H1 (cell line): ENCODE measurements at regions not wholly inside any gene's neighbourhood (a gene's known extent, or its start where the extent isn't known, plus 50 kb on each side); places are given as distances from the start of the nearest gene placed in this dataset.

Experiments used
- CTCF ChIA-PET: fragments of 300-600 bp; sonication (Branson Sonifier 250); formaldehyde crosslinking; loops from one replicate; lab custom pipeline; 2021; ENCODE audit not compliant: partially characterized antibody; lab: Charles Lee
- POLR2A ChIA-PET: fragments of 300-600 bp; sonication (Branson Sonifier 250); formaldehyde crosslinking; loops from one replicate; lab custom pipeline; 2021; ENCODE audit warnings: inconsistent platforms; ENCODE audit not compliant: partially characterized antibody; lab: Charles Lee
- DNase-seq, 2 experiments: peaks; one replicate each; pipeline versions ENCODE4 v3.0.0 to v3.0.0-alpha.2; 2010 to 2022; ENCODE audit warnings: low spot score in 2 of 2, low read depth in 1 of 2, mixed read lengths in 1 of 2
- FAIRE-seq: peaks from 2 replicates; lab custom pipeline; 2011; peaks lifted over from hg19 to GRCh38; lab: Jason Lieb, UNC
- H2AFZ ChIP-seq: 2 replicates; pipeline ENCODE4 v1.8.1; 2012; ENCODE audit warnings: low read length, inconsistent platforms
- H2AK5ac ChIP-seq: 2 replicates; pipeline ENCODE4 v1.6.1; 2013; ENCODE audit warnings: low read depth, low read length
- H2BK120ac ChIP-seq: replicated peaks from 2 replicates; pipeline ENCODE3; 2013; ENCODE audit warnings: low read depth, low read length, inconsistent platforms
- H2BK12ac ChIP-seq: 2 replicates; pipeline ENCODE4 v1.6.1; 2013; ENCODE audit warnings: low read depth, low read length
- H2BK15ac ChIP-seq: 2 replicates; pipeline ENCODE4 v1.6.1; 2013; ENCODE audit warnings: low read length
- H2BK20ac ChIP-seq: 2 replicates; pipeline ENCODE4 v1.6.1; 2013; ENCODE audit warnings: low read length
- H2BK5ac ChIP-seq: 2 replicates; pipeline ENCODE4 v1.6.1; 2013; ENCODE audit warnings: low read depth, low read length
- H3K14ac ChIP-seq: 2 replicates; pipeline ENCODE4 v1.6.1; 2013; ENCODE audit warnings: inconsistent platforms; ENCODE audit not compliant: insufficient read length
- H3K18ac ChIP-seq: 2 replicates; pipeline ENCODE4 v1.6.1; 2013; ENCODE audit warnings: low read length; ENCODE audit errors: extremely low read depth
- H3K23ac ChIP-seq: 2 replicates; pipeline ENCODE4 v1.6.1; 2013; ENCODE audit warnings: inconsistent platforms; ENCODE audit not compliant: insufficient read length
- H3K23me2 ChIP-seq: 2 replicates; pipeline ENCODE4 v1.6.1; 2013; ENCODE audit warnings: low read depth, low read length
- H3K27ac ChIP-seq: 2 replicates; pipeline ENCODE4 v1.6.1; 2011; ENCODE audit warnings: low read depth, low read length, inconsistent platforms
- H3K27me3 ChIP-seq, 4 experiments: replicated peaks in 1 of 4; 1 replicate in 1 of 4; 2 replicates in 3 of 4; pipeline versions ENCODE4 v1.6.1 to v1.8.1; 2011 to 2013; ENCODE audit warnings: low read length in 3 of 4, mild to moderate bottlenecking in 3 of 4, inconsistent platforms in 2 of 4, mixed read lengths in 2 of 4, moderate library complexity in 1 of 4; ENCODE audit not compliant: control insufficient read depth in 3 of 4, insufficient read depth in 3 of 4; ENCODE audit errors: extremely low read depth in 1 of 4
- H3K36me3 ChIP-seq, 4 experiments: 2 replicates each; pipeline versions ENCODE4 v1.6.1 to v1.8.1; 2011 to 2013; ENCODE audit warnings: mild to moderate bottlenecking in 4 of 4, low read length in 3 of 4, moderate library complexity in 2 of 4, control low read depth in 1 of 4, inconsistent platforms in 1 of 4; ENCODE audit not compliant: insufficient read depth in 4 of 4, control insufficient read depth in 2 of 4
- H3K4ac ChIP-seq: replicated peaks from 2 replicates; pipeline ENCODE3; 2013; ENCODE audit warnings: low read length, low read depth, mixed read lengths, inconsistent platforms; ENCODE audit not compliant: insufficient read length
- H3K4me1 ChIP-seq, 4 experiments: replicated peaks in 1 of 4; 1 replicate in 1 of 4; 2 replicates in 3 of 4; pipeline versions ENCODE4 v1.6.1 to v1.8.1; 2011 to 2013; ENCODE audit warnings: low read length in 3 of 4, inconsistent platforms in 2 of 4, mixed read lengths in 1 of 4; ENCODE audit not compliant: insufficient read depth in 4 of 4, control insufficient read depth in 3 of 4
- H3K4me2 ChIP-seq, 2 experiments: 2 replicates each; pipeline versions ENCODE4 v1.6.1 to v1.8.1; 2011 to 2013; ENCODE audit warnings: low read depth in 2 of 2, low read length in 2 of 2, control low read depth in 1 of 2, inconsistent platforms in 1 of 2, mild to moderate bottlenecking in 1 of 2; ENCODE audit not compliant: insufficient read depth in 1 of 2
- H3K4me3 ChIP-seq, 4 experiments: fragments of 200-600, 300-600 bp in 1 of 4; sonication (generic), shearing (Covaris generic), sonication (Bioruptor Twin) in 1 of 4; 2 replicates each; pipeline versions ENCODE4 v1.5.1 to v1.8.1; 2011 to 2016; ENCODE audit warnings: low read length in 4 of 4, low read depth in 3 of 4, control low read depth in 2 of 4, inconsistent platforms in 2 of 4, mild to moderate bottlenecking in 2 of 4, mixed read lengths in 1 of 4, moderate library complexity in 1 of 4; ENCODE audit not compliant: insufficient read depth in 2 of 4; ENCODE audit errors: extremely low read depth in 1 of 4
- H3K56ac ChIP-seq: replicated peaks from 2 replicates; pipeline ENCODE3; 2013; ENCODE audit warnings: low read depth, mild to moderate bottlenecking, mixed read lengths, low read length, inconsistent platforms; ENCODE audit not compliant: insufficient read length
- H3K79me1 ChIP-seq: 2 replicates; pipeline ENCODE4 v1.6.1; 2013; ENCODE audit warnings: low read depth, low read length, control low read depth
- H3K79me2 ChIP-seq, 2 experiments: 2 replicates each; pipeline versions ENCODE4 v1.6.1 to v1.8.1; 2012 to 2013; ENCODE audit warnings: low read length in 2 of 2, mild to moderate bottlenecking in 2 of 2, inconsistent platforms in 1 of 2; ENCODE audit not compliant: insufficient read depth in 2 of 2, control insufficient read depth in 1 of 2
- H3K9ac ChIP-seq, 4 experiments: replicated peaks in 1 of 4; 1 replicate in 1 of 4; 2 replicates in 3 of 4; pipeline versions ENCODE4 v1.6.1 to v1.8.1; 2011 to 2013; ENCODE audit warnings: low read depth in 3 of 4, low read length in 3 of 4, control low read depth in 2 of 4, mild to moderate bottlenecking in 2 of 4, moderate library complexity in 2 of 4, inconsistent platforms in 1 of 4; ENCODE audit errors: extremely low read depth in 1 of 4
- H3K9me3 ChIP-seq, 2 experiments: 2 replicates each; pipeline versions ENCODE4 v1.6.1 to v1.8.1; 2012 to 2013; ENCODE audit warnings: mild to moderate bottlenecking in 2 of 2, moderate library complexity in 2 of 2, control low read depth in 1 of 2, inconsistent platforms in 1 of 2, low read depth in 1 of 2, low read length in 1 of 2, mixed read lengths in 1 of 2; ENCODE audit not compliant: insufficient read depth in 2 of 2
- H4K20me1 ChIP-seq, 2 experiments: replicated peaks in 1 of 2; 2 replicates each; pipeline versions ENCODE3 to v1.8.1; 2011 to 2013; ENCODE audit warnings: inconsistent platforms in 2 of 2, low read length in 2 of 2, mild to moderate bottlenecking in 1 of 2; ENCODE audit not compliant: insufficient read depth in 2 of 2, control insufficient read depth in 1 of 2
- H4K5ac ChIP-seq: 2 replicates; pipeline ENCODE4 v1.6.1; 2013; ENCODE audit warnings: low read length, low read depth, mixed read lengths, inconsistent platforms; ENCODE audit not compliant: insufficient read length
- H4K8ac ChIP-seq: 2 replicates; pipeline ENCODE4 v1.8.0; 2013; ENCODE audit warnings: mild to moderate bottlenecking, moderate library complexity, low read length, inconsistent platforms; ENCODE audit not compliant: insufficient read depth; ENCODE audit errors: extremely low read depth
- H4K91ac ChIP-seq: replicated peaks from 2 replicates; pipeline ENCODE3; 2013; ENCODE audit warnings: low read length, mixed read lengths, inconsistent platforms; ENCODE audit not compliant: insufficient read length
- BRCA1 ChIP-seq: IDR thresholded peaks from 2 replicates; pipeline ENCODE4 v1.6.1; 2012; ENCODE audit warnings: low read depth, low read length, improper control_type of control experiment
- CHD1 ChIP-seq: IDR thresholded peaks from 2 replicates; pipeline ENCODE4 v1.6.1; 2012; ENCODE audit warnings: low read depth, low read length, improper control_type of control experiment
- KDM1A ChIP-seq: fragments of 200-600, 300-600 bp; sonication (generic); IDR thresholded peaks from 2 replicates; pipeline ENCODE4 v1.7.1; 2016; ENCODE audit warnings: mild to moderate bottlenecking, low read length, borderline replicate concordance
- POU5F1 ChIP-seq: IDR thresholded peaks from 2 replicates; pipeline ENCODE4 v1.6.1; 2011; ENCODE audit warnings: low read depth, mild to moderate bottlenecking, low read length, moderate library complexity
- RFX5 ChIP-seq: IDR thresholded peaks from 2 replicates; pipeline ENCODE4 v1.6.1; 2011; ENCODE audit warnings: low read depth, low read length, improper control_type of control experiment, borderline replicate concordance
- SIN3A ChIP-seq, 2 experiments: IDR thresholded peaks in 1 of 2; conservative IDR thresholded peaks in 1 of 2; 2 replicates each; pipeline ENCODE4 v1.6.1; 2011 to 2012; ENCODE audit warnings: low read length in 2 of 2, improper control_type of control experiment in 1 of 2, low read depth in 1 of 2, mild to moderate bottlenecking in 1 of 2
- SIRT6 ChIP-seq: IDR thresholded peaks from one replicate; pipeline ENCODE4 v1.7.1; 2012; ENCODE audit warnings: low read length, inconsistent platforms
- TAF1 ChIP-seq: IDR thresholded peaks from 2 replicates; pipeline ENCODE4 v1.6.1; 2011; ENCODE audit warnings: mild to moderate bottlenecking, low read depth, low read length
- WGBS, 2 experiments: shearing (Covaris generic) in 1 of 2; methylation state at CpG; one replicate each; pipeline versions ENCODE4 v1.1.6 to v1.1.7; 2013 to 2015; ENCODE audit warnings: low lambda C conversion rate in 2 of 2, mixed read lengths in 2 of 2, inconsistent platforms in 1 of 2, low coverage in 1 of 2, missing lambda C conversion rate in 1 of 2; ENCODE audit not compliant: insufficient replicate concordance in 2 of 2, insufficient coverage in 1 of 2, insufficient read length in 1 of 2; ENCODE audit errors: extremely low coverage in 1 of 2, missing lambda C conversion rate in 1 of 2; 5-methylcytosine and 5-hydroxymethylcytosine counted together

DNA sequence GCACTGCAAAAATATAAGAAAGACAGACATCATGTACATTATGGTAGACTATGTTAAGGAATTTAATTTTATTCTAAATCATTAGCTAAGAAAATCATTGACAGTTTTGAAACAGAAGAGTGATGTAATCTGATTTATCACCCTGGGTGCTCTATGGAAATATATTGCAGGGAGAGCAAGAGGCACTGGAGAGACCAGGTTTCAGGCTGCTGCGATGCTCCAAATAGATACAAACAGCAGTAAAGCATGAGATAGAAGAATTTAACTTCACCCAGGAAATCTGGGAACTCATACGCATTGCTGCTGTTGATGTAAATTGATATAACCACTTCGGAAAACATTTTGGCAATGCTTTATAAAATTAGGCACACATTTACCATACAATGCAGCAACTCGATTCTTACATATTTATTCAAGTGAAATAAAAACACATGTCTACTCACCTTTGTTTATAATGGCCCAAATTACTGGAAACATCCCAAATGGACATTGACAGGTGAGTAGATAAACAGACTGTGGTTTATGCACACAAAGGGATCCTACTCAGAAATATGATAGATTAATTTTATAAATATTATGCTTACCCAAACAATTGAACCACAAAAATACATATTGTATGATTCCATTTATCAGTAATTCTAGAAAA, 535.1 kb upstream of the CHORDC1 start:
- POLR2A ChIA-PET, result no interaction called here
- CTCF ChIA-PET, result no interaction called here
- H2BK120ac ChIP-seq, result no peak overlapping the region
- TF ChIP-seq SIRT6 (no peak), POU5F1 (no peak), TAF1 (no peak), SIN3A (conservative IDR thresholded peaks at IDR 0.05 in 1 of 2, IDR thresholded peaks at IDR 0.05 in 1 of 2; ENCODE audit: low read depth in 1 of 2, low read length in 2 of 2) (no peak), BRCA1 (no peak), RFX5 (no peak), CHD1 (no peak), KDM1A (no peak)

More for the DNA sequence above, 535.1 kb upstream of the CHORDC1 start:
- Histone ChIP-seq H3K36me3 (no peaks in the 10 kb centered on the region), H2BK20ac (no peak overlapping the region), H4K20me1 (no peaks in the 10 kb centered on the region), H2BK5ac (no peak overlapping the region), H3K27ac (no peak overlapping the region), H2AFZ (no peak overlapping the region), H3K27me3 (no peaks in the 10 kb centered on the region), H3K79me2 (no peaks in the 10 kb centered on the region), H3K18ac (no peak overlapping the region), H3K14ac (no peak overlapping the region), H3K4me1 (no peaks in the 10 kb centered on the region), H3K4me3 (no peak overlapping the region), H3K9me3 (no peaks in the 10 kb centered on the region), H3K23ac (no peak overlapping the region), H3K56ac (no peak overlapping the region), H3K23me2 (no peaks in the 10 kb centered on the region), H3K4me2 (no peak overlapping the region), H3K4ac (no peak overlapping the region), H3K9ac (no peak overlapping the region), H4K5ac (no peak overlapping the region), H4K91ac (no peak overlapping the region), H4K8ac (no peak overlapping the region), H2AK5ac (no peak overlapping the region), H2BK12ac (no peak overlapping the region), H3K79me1 (no peaks in the 10 kb centered on the region), H2BK15ac (no peak overlapping the region)
- no peak for FAIRE-seq
- DNase-seq, result no peak
- WGBS, 2 experiments, result 92% methylated on average over 4 of the region's 4 CpGs; no CpG with 5 or more reads in 1 of the 2 experiments
